T-cell (primary cell): ENCODE measurements at regions not wholly inside any gene's neighbourhood (a gene's known extent, or its start where the extent isn't known, plus 50 kb on each side); places are given as distances from the start of the nearest gene placed in this dataset.

Experiments
- ATAC-seq, 4 experiments: fragments of 200-7000 bp in 3 of 4; fragments of 150-1000 bp in 1 of 4; cut with Tn5 transposase; replicated peaks in 1 of 4; 1 replicate in 3 of 4; 2 replicates in 1 of 4; pipeline ENCODE4 v1.10.0; 2021; ENCODE audit warnings: moderate library complexity in 3 of 4, mild to moderate bottlenecking in 2 of 4, moderate number of reproducible peaks in 1 of 4
- CTCF ChIA-PET, 2 donors: fragments of 300-600 bp; sonication (Branson Sonifier 250); formaldehyde crosslinking; loops; one replicate each; lab custom pipeline; 2022; ENCODE audit warnings: antibody characterized with exemption in 2 of 2; lab: Charles Lee
- POLR2A ChIA-PET, 2 donors: fragments of 300-600 bp; sonication (Branson Sonifier 250); formaldehyde crosslinking; loops; one replicate each; lab custom pipeline; 2022; ENCODE audit warnings: antibody characterized with exemption in 2 of 2; lab: Charles Lee
- DNase-seq, 35 experiments: peaks; one replicate each; pipeline versions ENCODE4 v3.0.0 to v3.0.0-alpha.2; 2013 to 2023
- H3K27ac ChIP-seq: one replicate; pipeline ENCODE4 v1.5.1; 2013; ENCODE audit warnings: low read length
- H3K27me3 ChIP-seq, 2 experiments: replicated peaks in 1 of 2; 1 replicate in 1 of 2; 2 replicates in 1 of 2; pipeline versions ENCODE4 v1.6.1 to v1.7.0; 2013; ENCODE audit warnings: low read length in 1 of 2, mixed read lengths in 1 of 2; ENCODE audit not compliant: control insufficient read depth in 2 of 2, insufficient read depth in 2 of 2; ENCODE audit errors: extremely low read depth in 1 of 2
- H3K36me3 ChIP-seq, 2 donors: 1 replicate in 1 of 2; 2 replicates in 1 of 2; pipeline versions ENCODE4 v1.6.1 to v1.7.0; 2013; ENCODE audit warnings: low read length in 1 of 2; ENCODE audit not compliant: control insufficient read depth in 2 of 2, insufficient read depth in 1 of 2; ENCODE audit errors: extremely low read depth in 1 of 2
- H3K4me1 ChIP-seq, 2 experiments: 1 replicate in 1 of 2; 2 replicates in 1 of 2; pipeline versions ENCODE4 v1.6.1 to v1.7.0; 2013; ENCODE audit warnings: low read length in 2 of 2, mixed read lengths in 1 of 2; ENCODE audit not compliant: insufficient read depth in 2 of 2, control insufficient read depth in 1 of 2; ENCODE audit errors: extremely low read depth in 1 of 2
- H3K4me3 ChIP-seq, 2 donors: 1 replicate in 1 of 2; 2 replicates in 1 of 2; pipeline versions ENCODE4 v1.5.1 to v1.7.0; 2013; ENCODE audit warnings: mild to moderate bottlenecking in 2 of 2, low read length in 1 of 2, moderate library complexity in 1 of 2; ENCODE audit not compliant: control insufficient read depth in 1 of 2; ENCODE audit errors: extremely low read depth in 1 of 2
- H3K9me3 ChIP-seq: 2 replicates; pipeline ENCODE4 v1.7.0; 2013
- H3K27ac Mint-ChIP-seq, 2 donors: one replicate each; pipeline ENCODE4 v1.8.0; 2020 to 2021; ENCODE audit warnings: mild to moderate bottlenecking in 2 of 2, mixed read lengths in 2 of 2
- H3K27me3 Mint-ChIP-seq, 2 donors: one replicate each; pipeline ENCODE4 v1.8.0; 2021 to 2022; ENCODE audit warnings: mixed read lengths in 2 of 2
- H3K36me3 Mint-ChIP-seq: one replicate; pipeline ENCODE4 v1.8.0; 2021; ENCODE audit warnings: mixed read lengths
- H3K4me1 Mint-ChIP-seq, 3 donors: one replicate each; pipeline ENCODE4 v1.8.0; 2020 to 2022; ENCODE audit warnings: mixed read lengths in 3 of 3, mild to moderate bottlenecking in 1 of 3
- H3K4me3 Mint-ChIP-seq, 3 donors: one replicate each; pipeline ENCODE4 v1.8.0; 2020 to 2022; ENCODE audit warnings: mild to moderate bottlenecking in 3 of 3, mixed read lengths in 3 of 3, moderate library complexity in 3 of 3
- H3K9me3 Mint-ChIP-seq, 3 donors: one replicate each; pipeline ENCODE4 v1.8.0; 2020 to 2022; ENCODE audit warnings: mixed read lengths in 3 of 3
- WGBS: methylation state at CpG from one replicate; pipeline ENCODE4 v1.1.5; 2013; ENCODE audit warnings: missing lambda C conversion rate; ENCODE audit not compliant: insufficient coverage; 5-methylcytosine and 5-hydroxymethylcytosine counted together

DNA sequence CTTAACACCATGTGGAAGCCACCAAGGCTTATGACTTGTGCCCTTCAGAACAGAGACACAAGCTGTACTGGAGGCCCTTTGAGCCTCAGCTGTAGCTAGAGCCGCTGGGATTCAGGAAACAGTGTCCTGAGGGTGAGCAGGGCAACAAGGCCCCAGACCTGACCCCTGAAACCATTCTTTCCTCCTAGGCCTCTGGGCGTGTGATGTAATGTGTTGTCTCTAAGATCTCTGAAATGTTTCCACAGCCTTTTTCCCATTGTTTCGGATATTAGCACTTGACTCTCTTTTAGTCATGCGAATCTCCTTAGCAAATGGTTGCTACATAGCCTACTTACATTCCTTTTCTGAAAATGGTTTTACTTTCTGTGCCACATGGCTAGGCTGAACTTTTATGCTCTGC is 114.9 kb downstream of the CD8B2 start:
- ChIA-PET POLR2A (no interaction called here), CTCF (no interaction called here)
- H3K36me3 ChIP-seq: no peaks in the 10 kb centered on the region
- DNase-seq: no peak
- H3K27me3 Mint-ChIP-seq: peaks cover 11 to 18% of the 10 kb centered on the region in 2 donors
- peaks cover 0 to 6% of the 10 kb centered on the region in 2 experiments for H3K27me3 ChIP-seq
- H3K4me3 ChIP-seq: no peak overlapping the region
- H3K27ac ChIP-seq: no peak overlapping the region
- H3K4me3 Mint-ChIP-seq: no peak overlapping the region
- no peak for ATAC-seq
- no peaks in the 10 kb centered on the region for H3K36me3 Mint-ChIP-seq
- no peaks in the 10 kb centered on the region for H3K9me3 Mint-ChIP-seq
- no peaks in the 10 kb centered on the region for H3K9me3 ChIP-seq
- no peak overlapping the region for H3K27ac Mint-ChIP-seq
- no peaks in the 10 kb centered on the region for H3K4me1 Mint-ChIP-seq
- WGBS: 45% methylated on average over 2 of the region's 4 CpGs
- no peaks in the 10 kb centered on the region for H3K4me1 ChIP-seq

DNA sequence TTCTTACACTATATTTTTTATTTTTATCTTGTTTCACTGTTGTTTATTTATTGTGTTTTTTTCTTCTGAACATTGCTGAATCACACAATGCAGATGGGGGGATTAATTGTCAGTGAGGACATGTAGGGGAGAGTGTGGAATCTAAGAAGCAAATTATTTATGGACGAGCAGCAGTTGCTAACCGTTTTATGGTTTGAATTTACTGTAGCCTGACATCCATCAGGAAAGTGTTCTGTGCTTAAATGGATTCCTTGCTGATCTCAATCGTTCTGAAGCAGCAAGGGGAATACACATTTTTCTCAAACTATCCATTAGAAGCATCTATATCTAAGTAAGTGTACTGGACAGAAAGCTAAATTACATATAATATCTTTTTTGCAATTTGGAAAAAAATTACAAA is 119.5 kb downstream of the CD8B2 start:
- H3K27me3 ChIP-seq: peaks cover 0 to 4% of the 10 kb centered on the region in 2 experiments
- WGBS: no CpG with 5 or more reads among the region's 3 CpGs
- no peaks in the 10 kb centered on the region for H3K36me3 ChIP-seq
- POLR2A ChIA-PET: no interaction called here
- H3K27ac Mint-ChIP-seq: no peak overlapping the region
- H3K4me1 Mint-ChIP-seq: no peaks in the 10 kb centered on the region
- ATAC-seq: no peak
- no peak overlapping the region for H3K27ac ChIP-seq
- peaks cover 8 to 11% of the 10 kb centered on the region in 2 donors for H3K27me3 Mint-ChIP-seq
- H3K9me3 ChIP-seq: no peaks in the 10 kb centered on the region
- H3K4me3 Mint-ChIP-seq: no peak overlapping the region
- no peaks in the 10 kb centered on the region for H3K36me3 Mint-ChIP-seq
- H3K9me3 Mint-ChIP-seq: no peaks in the 10 kb centered on the region
- CTCF ChIA-PET: no interaction called here
- DNase-seq: no peak
- H3K4me3 ChIP-seq: no peak overlapping the region
- no peaks in the 10 kb centered on the region for H3K4me1 ChIP-seq

DNA sequence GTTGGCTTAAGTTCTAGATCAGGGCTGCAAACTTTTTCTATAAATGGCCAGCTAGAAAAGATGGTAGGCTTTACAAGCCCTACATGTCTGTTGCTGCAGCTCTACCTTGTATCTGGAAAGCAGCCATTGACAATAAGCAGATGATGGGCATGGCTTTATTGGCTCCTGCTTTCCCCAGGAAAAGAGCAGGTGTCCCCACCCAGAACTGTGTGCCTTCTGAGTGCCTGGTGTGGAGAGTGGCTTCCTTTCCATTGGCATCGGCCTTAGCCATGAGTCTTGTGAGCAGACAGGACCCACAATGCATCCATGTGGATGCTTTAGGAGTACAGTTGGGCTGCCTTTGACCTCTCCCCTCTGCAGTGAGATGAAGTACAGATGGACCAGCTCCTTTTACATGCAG is 120.2 kb downstream of the CD8B2 start:
- CTCF ChIA-PET: no interaction called here
- H3K4me3 ChIP-seq: no peak overlapping the region
- Mint-ChIP-seq H3K27me3 (peaks cover 8 to 15% of the 10 kb centered on the region in 2 donors), H3K9me3 (no peaks in the 10 kb centered on the region), H3K4me3 (no peak overlapping the region), H3K4me1 (no peaks in the 10 kb centered on the region), H3K36me3 (no peaks in the 10 kb centered on the region), H3K27ac (no peak overlapping the region)
- no peaks in the 10 kb centered on the region for H3K36me3 ChIP-seq
- DNase-seq (no peak), ATAC-seq (no peak)
- no peaks in the 10 kb centered on the region for H3K9me3 ChIP-seq
- no peaks in the 10 kb centered on the region for H3K4me1 ChIP-seq
- WGBS: 83% methylated on average over 1 of the region's 1 CpG
- H3K27me3 ChIP-seq: no peaks in the 10 kb centered on the region
- H3K27ac ChIP-seq: no peak overlapping the region
- POLR2A ChIA-PET: no interaction called here

DNA sequence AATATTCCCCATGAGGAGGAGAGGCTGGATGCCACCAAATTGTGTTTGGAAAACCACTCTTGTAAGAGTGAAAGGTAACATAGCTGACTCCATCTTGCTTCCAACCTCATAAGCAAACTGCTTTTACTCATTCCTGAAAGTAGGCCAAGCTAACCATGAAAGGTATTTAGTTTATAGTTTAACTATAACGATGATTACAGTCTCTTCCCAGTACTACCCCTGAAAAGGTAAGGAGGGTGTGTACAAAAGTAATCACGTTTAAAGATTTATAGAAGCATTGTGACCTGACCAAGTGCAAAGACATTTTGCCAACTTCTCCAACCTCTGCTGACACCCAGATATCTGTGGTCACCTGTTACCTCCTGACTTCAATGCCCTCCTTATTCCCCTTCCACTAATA is 122.6 kb downstream of the CD8B2 start:
- H3K4me1 Mint-ChIP-seq: no peaks in the 10 kb centered on the region
- ATAC-seq (no peak), DNase-seq (no peak)
- H3K27ac Mint-ChIP-seq: no peak overlapping the region
- no peaks in the 10 kb centered on the region for H3K9me3 Mint-ChIP-seq
- Histone ChIP-seq H3K27me3 (peaks cover 0 to 8% of the 10 kb centered on the region in 2 experiments), H3K4me1 (no peaks in the 10 kb centered on the region), H3K4me3 (no peak overlapping the region), H3K9me3 (no peaks in the 10 kb centered on the region), H3K27ac (no peak overlapping the region), H3K36me3 (no peaks in the 10 kb centered on the region)
- ChIA-PET CTCF (interaction anchor here in 1 of 2 donors (0.6 kb wide), 1 partner anchor 146 kb away, joined by 7 read pairs; no protein-coding TSS in a partner anchor), POLR2A (no interaction called here)
- no peak overlapping the region for H3K4me3 Mint-ChIP-seq
- H3K36me3 Mint-ChIP-seq: no peaks in the 10 kb centered on the region
- WGBS: no CpG with 5 or more reads among the region's 2 CpGs
- peaks cover 3 to 9% of the 10 kb centered on the region in 2 donors for H3K27me3 Mint-ChIP-seq

DNA sequence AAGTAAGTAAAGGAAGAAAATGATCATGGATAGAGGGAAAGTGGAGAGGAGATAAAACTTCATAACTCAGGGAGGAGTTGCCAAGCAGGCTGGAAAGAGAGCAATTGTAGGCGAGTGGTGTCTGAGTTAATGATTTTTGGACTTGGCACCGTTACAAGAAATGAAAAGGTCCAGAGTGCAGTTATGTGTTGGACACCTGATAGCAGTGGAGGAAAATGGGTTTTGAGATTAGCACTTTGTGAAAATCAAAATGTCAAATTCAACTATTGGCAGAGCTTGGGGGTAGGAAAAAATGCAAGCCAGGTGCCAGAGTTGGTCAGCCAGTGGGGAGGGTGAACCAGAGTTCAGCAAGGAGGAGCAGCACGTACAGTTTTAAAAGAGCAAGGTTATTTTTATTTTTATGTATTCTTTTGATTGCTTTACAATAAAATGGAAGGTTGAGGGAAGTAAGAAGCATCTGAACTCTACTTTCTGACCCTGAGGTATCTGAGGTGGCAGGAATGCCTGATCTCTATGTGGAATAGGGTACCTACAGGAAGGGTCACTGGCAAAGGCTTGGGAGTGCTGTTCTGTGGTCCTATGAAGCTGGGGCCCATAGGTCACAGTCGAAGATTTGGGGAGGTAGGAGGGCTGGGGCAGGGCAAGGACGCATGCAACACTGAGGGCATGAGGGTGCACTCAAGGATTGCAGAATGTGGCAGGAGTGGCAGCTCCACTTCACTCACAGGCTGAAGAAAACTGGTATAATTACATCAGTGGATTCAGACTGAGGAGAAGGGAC is 127.5 kb downstream of the CD8B2 start:
- H3K36me3 ChIP-seq: no peaks in the 10 kb centered on the region
- Mint-ChIP-seq H3K27ac (no peak overlapping the region), H3K36me3 (no peaks in the 10 kb centered on the region), H3K9me3 (no peaks in the 10 kb centered on the region), H3K4me3 (no peak overlapping the region), H3K4me1 (no peaks in the 10 kb centered on the region), H3K27me3 (peaks cover 0 to 27% of the 10 kb centered on the region in 2 donors)
- ATAC-seq: no peak
- H3K27ac ChIP-seq: no peak overlapping the region
- H3K4me3 ChIP-seq: no peak overlapping the region
- no peaks in the 10 kb centered on the region for H3K4me1 ChIP-seq
- no peak for DNase-seq
- POLR2A ChIA-PET: no interaction called here
- CTCF ChIA-PET: no interaction called here
- H3K27me3 ChIP-seq: peaks cover 0 to 11% of the 10 kb centered on the region in 2 experiments
- 79% methylated on average over 4 of the region's 5 CpGs for WGBS
- no peaks in the 10 kb centered on the region for H3K9me3 ChIP-seq

DNA sequence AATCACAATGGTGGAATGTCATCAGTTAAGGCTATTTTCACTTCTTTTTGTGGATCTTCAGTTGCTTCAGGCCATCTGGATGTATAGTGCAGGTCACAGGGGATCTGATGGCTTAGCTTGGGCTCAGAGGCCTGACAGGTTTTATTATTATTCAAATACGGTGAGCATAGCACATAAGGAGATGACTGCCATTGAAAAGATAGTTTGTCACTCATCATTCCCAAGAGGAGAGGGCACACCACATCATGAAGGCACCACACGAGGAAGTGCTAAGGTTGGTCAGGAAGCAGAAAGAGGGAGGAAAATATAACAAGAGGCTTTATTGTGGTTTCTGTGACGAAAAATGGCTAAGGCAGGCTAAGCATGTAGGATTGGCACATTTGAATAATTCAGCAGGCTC is 131.4 kb downstream of the CD8B2 start:
- WGBS: 51% methylated on average over 3 of the region's 3 CpGs
- H3K4me1 Mint-ChIP-seq: no peaks in the 10 kb centered on the region
- no peak for ATAC-seq
- no peaks in the 10 kb centered on the region for H3K4me1 ChIP-seq
- H3K9me3 ChIP-seq: no peaks in the 10 kb centered on the region
- CTCF ChIA-PET: no interaction called here
- peaks cover 0 to 7% of the 10 kb centered on the region in 2 experiments for H3K27me3 ChIP-seq
- no peak overlapping the region for H3K4me3 Mint-ChIP-seq
- no peak overlapping the region for H3K27ac ChIP-seq
- peaks cover 0 to 20% of the 10 kb centered on the region in 2 donors for H3K27me3 Mint-ChIP-seq
- no peaks in the 10 kb centered on the region for H3K36me3 ChIP-seq
- no peaks in the 10 kb centered on the region for H3K9me3 Mint-ChIP-seq
- no peaks in the 10 kb centered on the region for H3K36me3 Mint-ChIP-seq
- DNase-seq: no peak
- H3K27ac Mint-ChIP-seq: no peak overlapping the region
- POLR2A ChIA-PET: no interaction called here
- H3K4me3 ChIP-seq: no peak overlapping the region
